Body of pancreas (tissue), 4 donors: ENCODE measurements at regions not wholly inside any gene's neighbourhood (a gene's known extent, or its start where the extent isn't known, plus 50 kb on each side); places are given as distances from the start of the nearest gene placed in this dataset.

Source experiments
- ATAC-seq: fragments of 150-250 bp; one replicate; pipeline ENCODE4 v1.9.1; 2016
- DNase-seq, 4 donors: peaks; one replicate each; pipeline ENCODE4 v3.0.0-alpha.2; 2019
- H3K27ac ChIP-seq, 4 donors: fragments of 200-600 bp; sonication (generic); 1 replicate in 3 of 4; 2 replicates in 1 of 4; pipeline versions ENCODE4 v1.5.1 to v1.6.1; 2016 to 2019; ENCODE audit warnings: mild to moderate bottlenecking in 1 of 4, mixed read lengths in 1 of 4, moderate library complexity in 1 of 4
- H3K27me3 ChIP-seq, 2 donors: fragments of 200-600 bp; sonication (generic); one replicate each; pipeline ENCODE4 v1.6.0; 2016; ENCODE audit warnings: mild to moderate bottlenecking in 1 of 2
- H3K36me3 ChIP-seq, 2 donors: fragments of 200-600 bp; sonication (generic); replicated peaks in 1 of 2; 2 replicates each; pipeline ENCODE4 v1.5.1; 2016; ENCODE audit warnings: low read depth in 2 of 2; ENCODE audit not compliant: insufficient read depth in 1 of 2
- H3K4me1 ChIP-seq: fragments of 200-600 bp; sonication (generic); one replicate; pipeline ENCODE4 v1.6.0; 2016
- H3K4me3 ChIP-seq, 2 donors: fragments of 200-600 bp; sonication (generic); 1 replicate in 1 of 2; 2 replicates in 1 of 2; pipeline ENCODE4 v1.5.1; 2016 to 2019
- H3K9me3 ChIP-seq, 3 donors: fragments of 200-600 bp; sonication (generic); 1 replicate in 2 of 3; 2 replicates in 1 of 3; pipeline ENCODE4 v1.5.1; 2016
- CTCF ChIP-seq, 7 experiments: fragments of 450-650 bp in 4 of 7; fragments of 200-600 bp in 3 of 7; sonication (generic) in 3 of 7; IDR thresholded peaks; one replicate each; pipeline ENCODE4 v1.5.1; 2016 to 2019; ENCODE audit warnings: antibody characterized with exemption in 7 of 7
- POLR2A ChIP-seq, 3 donors: fragments of 450-650 bp; IDR thresholded peaks; one replicate each; pipeline ENCODE4 v1.6.1; 2016; ENCODE audit warnings: antibody characterized with exemption in 3 of 3, mild to moderate bottlenecking in 2 of 3
- WGBS, 2 donors: methylation state at CpG; one replicate each; pipeline ENCODE4 v1.1.5; 2017; 5-methylcytosine and 5-hydroxymethylcytosine counted together
- intact Hi-C: fragments of 100-400 bp; cut with DNase I; formaldehyde crosslinking; loops from one replicate; pipeline ENCODE4 v1.15.1; 2023

GRCh38 chr12:125487336-125487735, 422.1 kb downstream of the AACS start:
- whole genome bisulfite sequencing, 2 donors = 55 to 71% methylated on average over 4 of the region's 4 CpGs
- ATAC-seq = no peak
- Histone ChIP-seq H3K9me3 (no peaks in the 10 kb centered on the region), H3K27me3 (no peaks in the 10 kb centered on the region), H3K4me3 (no peak overlapping the region), H3K4me1 (no peaks in the 10 kb centered on the region), H3K36me3 (no peaks in the 10 kb centered on the region), H3K27ac (no peak overlapping the region)
- intact Hi-C loops = no loop called here
- no peak for DNase-seq
- TF ChIP-seq POLR2A (IDR thresholded peaks at IDR 0.05) (no peak), CTCF (IDR thresholded peaks at IDR 0.05) (no peak)

GRCh38 chr12:125491553-125491952, 426.3 kb downstream of the AACS start:
- Histone ChIP-seq H3K9me3 (no peaks in the 10 kb centered on the region), H3K36me3 (no peaks in the 10 kb centered on the region)
- no peak for DNase-seq

GRCh38 chr12:125492354-125493270, 427.4 kb downstream of the AACS start:
- no peaks in the 10 kb centered on the region for H3K27me3 ChIP-seq
- WGBS, 2 donors = 59 to 61% methylated on average over 11 to 20 of the region's 20 CpGs
- TF ChIP-seq POLR2A (IDR thresholded peaks at IDR 0.05) = no peak
- no peak overlapping the region for H3K27ac ChIP-seq
- no peaks in the 10 kb centered on the region for H3K4me1 ChIP-seq
- ATAC-seq (no peak), DNase-seq (no peak)
- intact Hi-C loops = no loop called here
- H3K9me3 ChIP-seq = no peaks in the 10 kb centered on the region
- no peak overlapping the region for H3K4me3 ChIP-seq
- H3K36me3 ChIP-seq = no peaks in the 10 kb centered on the region

More at GRCh38 chr12:125491553-125491952, 426.3 kb downstream of the AACS start:
- TF ChIP-seq POLR2A (IDR thresholded peaks at IDR 0.05) = no peak
- no peak for TF ChIP-seq CTCF (IDR thresholded peaks at IDR 0.05)
- Histone ChIP-seq H3K27me3 (no peaks in the 10 kb centered on the region), H3K27ac (no peak overlapping the region), H3K4me1 (no peaks in the 10 kb centered on the region), H3K4me3 (no peak overlapping the region)
- ATAC-seq = no peak
- intact Hi-C loops = no loop called here
- 68 to 74% methylated on average over 6 to 7 of the region's 7 CpGs for WGBS, 2 donors

- Histone ChIP-seq H3K4me3 (no peak overlapping the region), H3K4me1 (no peaks in the 10 kb centered on the region), H3K27me3 (no peaks in the 10 kb centered on the region), H3K27ac (no peak overlapping the region), H3K36me3 (no peaks in the 10 kb centered on the region), H3K9me3 (no peaks in the 10 kb centered on the region)
- TF ChIP-seq POLR2A (IDR thresholded peaks at IDR 0.05) = no peak
- no peak for TF ChIP-seq CTCF (IDR thresholded peaks at IDR 0.05)
- ATAC-seq (no peak), DNase-seq (no peak)
- 66% methylated on average over 13 to 14 of the region's 14 CpGs for WGBS, 2 donors
- intact Hi-C loops = no loop called here
Measured at GRCh38 chr12:125493704-125494308, 428.6 kb downstream of the AACS start.

- no peaks in the 10 kb centered on the region for H3K4me1 ChIP-seq
- no peaks in the 10 kb centered on the region for H3K9me3 ChIP-seq
- WGBS, 2 donors = 53 to 73% methylated on average over 6 of the region's 6 CpGs
- TF ChIP-seq POLR2A (IDR thresholded peaks at IDR 0.05) = no peak
- no peak for TF ChIP-seq CTCF (IDR thresholded peaks at IDR 0.05)
- ATAC-seq (no peak), DNase-seq (no peak)
- no peak overlapping the region for H3K27ac ChIP-seq
- no peak overlapping the region for H3K4me3 ChIP-seq
- no peaks in the 10 kb centered on the region for H3K36me3 ChIP-seq
- no peaks in the 10 kb centered on the region for H3K27me3 ChIP-seq
- intact Hi-C loops = no loop called here
Measured at GRCh38 chr12:125503128-125503527, 437.9 kb downstream of the AACS start.
